RWPE2 (cell line): ENCODE measurements at regions not wholly inside any gene's neighbourhood (a gene's known extent, or its start where the extent isn't known, plus 50 kb on each side); places are given as distances from the start of the nearest gene placed in this dataset.

Experiments
- ATAC-seq: fragments of 200-7000 bp; cut with Tn5 transposase; 3 replicates; pipeline ENCODE4 v1.9.1; 2021; ENCODE audit warnings: low read depth
- DNase-seq: peaks from one replicate; pipeline ENCODE4 v3.0.0-alpha.2; 2020; ENCODE audit warnings: low spot score
- H3K27ac ChIP-seq: fragments of 450-650 bp; 2 replicates; pipeline ENCODE4 v1.5.1; 2017; ENCODE audit warnings: mild to moderate bottlenecking; ENCODE audit not compliant: poor library complexity, severe bottlenecking
- H3K27me3 ChIP-seq: fragments of 250-450 bp; sonication (Bioruptor Pico); 2 replicates; pipeline ENCODE4 v1.5.1; 2021; ENCODE audit warnings: mild to moderate bottlenecking, moderate library complexity; ENCODE audit not compliant: insufficient read depth, poor library complexity, severe bottlenecking
- H3K36me3 ChIP-seq: fragments of 250-450 bp; sonication (Bioruptor Pico); 2 replicates; pipeline ENCODE4 v1.5.1; 2020; ENCODE audit warnings: low read depth, mild to moderate bottlenecking, moderate library complexity
- H3K4me1 ChIP-seq: fragments of 250-450 bp; sonication (Bioruptor Pico); 2 replicates; pipeline ENCODE4 v1.5.1; 2021; ENCODE audit warnings: mild to moderate bottlenecking, moderate library complexity; ENCODE audit not compliant: insufficient read depth, poor library complexity, severe bottlenecking
- H3K4me3 ChIP-seq: fragments of 250-450 bp; sonication (Bioruptor Pico); 2 replicates; pipeline ENCODE4 v1.5.1; 2021; ENCODE audit warnings: mild to moderate bottlenecking, moderate library complexity; ENCODE audit not compliant: severe bottlenecking
- H3K9me3 ChIP-seq: fragments of 250-450 bp; sonication (Bioruptor Pico); 2 replicates; pipeline ENCODE4 v1.5.1; 2021; ENCODE audit warnings: mild to moderate bottlenecking, moderate library complexity; ENCODE audit not compliant: severe bottlenecking
- TF ChIP-seq, protein P1 (sequence below): fragments of 450-650 bp; IDR thresholded peaks from one replicate; pipeline ENCODE4 v1.5.1; 2017; ENCODE audit warnings: mild to moderate bottlenecking, moderate library complexity; ENCODE audit not compliant: poor library complexity, severe bottlenecking

- DNase-seq: no peak
- H3K27ac ChIP-seq: peak overlapping the region; percentile 32
- peak; percentile 50 for ATAC-seq
- TF ChIP-seq, protein P1, sequence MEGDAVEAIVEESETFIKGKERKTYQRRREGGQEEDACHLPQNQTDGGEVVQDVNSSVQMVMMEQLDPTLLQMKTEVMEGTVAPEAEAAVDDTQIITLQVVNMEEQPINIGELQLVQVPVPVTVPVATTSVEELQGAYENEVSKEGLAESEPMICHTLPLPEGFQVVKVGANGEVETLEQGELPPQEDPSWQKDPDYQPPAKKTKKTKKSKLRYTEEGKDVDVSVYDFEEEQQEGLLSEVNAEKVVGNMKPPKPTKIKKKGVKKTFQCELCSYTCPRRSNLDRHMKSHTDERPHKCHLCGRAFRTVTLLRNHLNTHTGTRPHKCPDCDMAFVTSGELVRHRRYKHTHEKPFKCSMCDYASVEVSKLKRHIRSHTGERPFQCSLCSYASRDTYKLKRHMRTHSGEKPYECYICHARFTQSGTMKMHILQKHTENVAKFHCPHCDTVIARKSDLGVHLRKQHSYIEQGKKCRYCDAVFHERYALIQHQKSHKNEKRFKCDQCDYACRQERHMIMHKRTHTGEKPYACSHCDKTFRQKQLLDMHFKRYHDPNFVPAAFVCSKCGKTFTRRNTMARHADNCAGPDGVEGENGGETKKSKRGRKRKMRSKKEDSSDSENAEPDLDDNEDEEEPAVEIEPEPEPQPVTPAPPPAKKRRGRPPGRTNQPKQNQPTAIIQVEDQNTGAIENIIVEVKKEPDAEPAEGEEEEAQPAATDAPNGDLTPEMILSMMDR: no peak
- H3K27me3 ChIP-seq: no peaks in the 10 kb centered on the region
- H3K4me3 ChIP-seq: no peak overlapping the region
- H3K36me3 ChIP-seq: no peaks in the 10 kb centered on the region
- H3K4me1 ChIP-seq: peaks cover 18% of the 10 kb centered on the region
- H3K9me3 ChIP-seq: no peaks in the 10 kb centered on the region
Measured at GRCh38 chr1:79188337-79188736, 181.8 kb upstream of the ADGRL4 start.

DNA sequence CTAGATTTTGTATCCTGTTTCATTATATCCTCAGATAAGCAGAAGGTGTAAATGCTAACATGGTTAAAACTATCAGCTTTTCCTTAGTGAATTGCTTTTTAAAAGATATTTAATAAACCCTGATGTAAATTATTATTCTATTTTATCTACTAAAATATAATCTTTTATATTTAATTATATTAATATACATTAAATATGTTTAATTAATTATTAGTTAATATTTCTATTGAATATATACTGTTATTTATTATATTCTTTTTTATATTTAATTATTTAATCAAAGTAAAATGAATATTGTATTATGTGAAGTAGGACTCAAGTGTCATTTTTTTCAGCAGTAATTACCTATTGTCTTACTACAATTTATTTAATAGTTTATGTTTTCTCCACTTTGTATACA lies 179.7 kb upstream of the ADGRL4 start:
- no peak for DNase-seq
- no peak for ATAC-seq

GRCh38 chr1:79177844-79178243 lies 171.3 kb upstream of the ADGRL4 start:
- Histone ChIP-seq H3K9me3 (no peaks in the 10 kb centered on the region), H3K27ac (no peak overlapping the region), H3K36me3 (no peaks in the 10 kb centered on the region), H3K27me3 (no peaks in the 10 kb centered on the region), H3K4me1 (no peaks in the 10 kb centered on the region), H3K4me3 (no peak overlapping the region)
- DNase-seq (no peak), ATAC-seq (no peak)
- TF ChIP-seq, protein P1: no peak

More for the DNA sequence above, 179.7 kb upstream of the ADGRL4 start:
- H3K27ac ChIP-seq: no peak overlapping the region
- H3K9me3 ChIP-seq: no peaks in the 10 kb centered on the region
- TF ChIP-seq, protein P1: no peak
- H3K4me1 ChIP-seq: peaks cover 12% of the 10 kb centered on the region
- no peaks in the 10 kb centered on the region for H3K36me3 ChIP-seq
- no peaks in the 10 kb centered on the region for H3K27me3 ChIP-seq
- no peak overlapping the region for H3K4me3 ChIP-seq

- TF ChIP-seq, protein P1: no peak
- Histone ChIP-seq H3K4me3 (no peak overlapping the region), H3K4me1 (peaks cover 6% of the 10 kb centered on the region), H3K27ac (no peak overlapping the region), H3K9me3 (no peaks in the 10 kb centered on the region), H3K36me3 (no peaks in the 10 kb centered on the region), H3K27me3 (no peaks in the 10 kb centered on the region)
- ATAC-seq: peak; percentile 81
- no peak for DNase-seq
Measured at GRCh38 chr1:79161077-79161476, 154.5 kb upstream of the ADGRL4 start.

- H3K4me3 ChIP-seq: no peak overlapping the region
- H3K36me3 ChIP-seq: no peaks in the 10 kb centered on the region
- no peaks in the 10 kb centered on the region for H3K27me3 ChIP-seq
- TF ChIP-seq, protein P1: no peak
- DNase-seq (no peak), ATAC-seq (no peak)
- H3K4me1 ChIP-seq: no peaks in the 10 kb centered on the region
- H3K27ac ChIP-seq: no peak overlapping the region
- H3K9me3 ChIP-seq: no peaks in the 10 kb centered on the region
Measured at GRCh38 chr1:79155991-79156390, 149.5 kb upstream of the ADGRL4 start.
